BLaER1 treated with 17β-estradiol and CSF1 and Interleukin-3, amounts not matched to agents 10 nM and 100 nM (cell line): ENCODE measurements at regions not wholly inside any gene's neighbourhood (a gene's known extent, or its start where the extent isn't known, plus 50 kb on each side); places are given as distances from the start of the nearest gene placed in this dataset.

Source experiments
- H3K27ac ChIP-seq, 11 experiments: shearing (Covaris generic); formaldehyde crosslinking; 2 replicates each; pipeline ENCODE4 v1.8.1; 2022
- H3K27me3 ChIP-seq, 11 experiments: shearing (Covaris generic); formaldehyde crosslinking; 2 replicates each; pipeline ENCODE4 v1.8.1; 2022
- H3K36me3 ChIP-seq, 11 experiments: shearing (Covaris generic); formaldehyde crosslinking; 2 replicates each; pipeline ENCODE4 v1.8.1; 2022
- H3K4me1 ChIP-seq, 10 experiments: shearing (Covaris generic); formaldehyde crosslinking; 2 replicates each; pipeline ENCODE4 v1.8.1; 2022
- H3K4me2 ChIP-seq, 11 experiments: shearing (Covaris generic); formaldehyde crosslinking; 2 replicates each; pipeline ENCODE4 v1.8.1; 2022
- H3K4me3 ChIP-seq, 10 experiments: shearing (Covaris generic); formaldehyde crosslinking; 2 replicates each; pipeline ENCODE4 v1.8.1; 2022
- H3K9ac ChIP-seq, 11 experiments: shearing (Covaris generic); formaldehyde crosslinking; 2 replicates each; pipeline ENCODE4 v1.8.1; 2022
- H3K9me3 ChIP-seq, 11 experiments: shearing (Covaris generic); formaldehyde crosslinking; replicated peaks in 1 of 11; 2 replicates each; pipeline ENCODE4 v1.8.1; 2022
- H4K20me1 ChIP-seq, 11 experiments: shearing (Covaris generic); formaldehyde crosslinking; 2 replicates each; pipeline ENCODE4 v1.8.1; 2022
- Cebpa-rat ChIP-seq, 11 experiments: shearing (Covaris generic); IDR thresholded peaks; 2 replicates each; pipeline ENCODE4 v1.8.1; 2022

GRCh38 chr5:125372694-125373631, 626.5 kb upstream of the ZNF608 start:
- Histone ChIP-seq H3K9me3 (peaks cover 0 to 12% (median 3%) of the 10 kb centered on the region in 11 experiments; a peak in 10 of 22 replicates), H3K27me3 (no peaks in the 10 kb centered on the region), H3K9ac (no peak overlapping the region), H3K27ac (no peak overlapping the region), H3K4me2 (no peak overlapping the region), H3K4me3 (no peak overlapping the region), H3K4me1 (peaks cover 0 to 15% (median 8%) of the 10 kb centered on the region in 10 experiments; a peak in 12 of 20 replicates), H4K20me1 (no peaks in the 10 kb centered on the region), H3K36me3 (no peaks in the 10 kb centered on the region)
- TF ChIP-seq Cebpa-rat (IDR thresholded peaks at IDR 0.05): no peak

GRCh38 chr5:125375143-125375542, 628.7 kb upstream of the ZNF608 start:
- Histone ChIP-seq H3K27me3 (no peaks in the 10 kb centered on the region), H3K4me3 (no peak overlapping the region), H3K4me2 (no peak overlapping the region), H3K9me3 (no peaks in the 10 kb centered on the region), H4K20me1 (no peaks in the 10 kb centered on the region), H3K27ac (no peak overlapping the region), H3K36me3 (no peaks in the 10 kb centered on the region), H3K4me1 (peaks cover 0 to 15% (median 8%) of the 10 kb centered on the region in 10 experiments; a peak in 12 of 20 replicates), H3K9ac (no peak overlapping the region)
- no peak for TF ChIP-seq Cebpa-rat (IDR thresholded peaks at IDR 0.05)

GRCh38 chr5:125376059-125376641, 629.7 kb upstream of the ZNF608 start:
- H3K9ac ChIP-seq: no peak overlapping the region

GRCh38 chr5:125377141-125377540, 630.7 kb upstream of the ZNF608 start:
- H3K27ac ChIP-seq: no peak overlapping the region
- H3K36me3 ChIP-seq: no peaks in the 10 kb centered on the region
- H3K4me3 ChIP-seq: no peak overlapping the region
- H3K9me3 ChIP-seq: no peaks in the 10 kb centered on the region
- H3K4me2 ChIP-seq: no peak overlapping the region
- TF ChIP-seq Cebpa-rat (IDR thresholded peaks at IDR 0.05): no peak
- H3K9ac ChIP-seq: no peak overlapping the region
- H3K4me1 ChIP-seq: no peaks in the 10 kb centered on the region
- H4K20me1 ChIP-seq: no peaks in the 10 kb centered on the region
- no peaks in the 10 kb centered on the region for H3K27me3 ChIP-seq

More at GRCh38 chr5:125376059-125376641, 629.7 kb upstream of the ZNF608 start:
- Histone ChIP-seq H3K27me3 (no peaks in the 10 kb centered on the region), H3K9me3 (no peaks in the 10 kb centered on the region), H3K4me1 (peaks cover 0 to 5% (median under 1%) of the 10 kb centered on the region in 10 experiments; a peak in 9 of 20 replicates), H4K20me1 (no peaks in the 10 kb centered on the region), H3K4me2 (no peak overlapping the region), H3K4me3 (no peak overlapping the region), H3K27ac (no peak overlapping the region), H3K36me3 (no peaks in the 10 kb centered on the region)
- no peak for TF ChIP-seq Cebpa-rat (IDR thresholded peaks at IDR 0.05)

- Histone ChIP-seq H3K4me2 (no peak overlapping the region), H3K4me1 (no peaks in the 10 kb centered on the region), H4K20me1 (no peaks in the 10 kb centered on the region), H3K27ac (no peak overlapping the region), H3K27me3 (no peaks in the 10 kb centered on the region), H3K4me3 (no peak overlapping the region), H3K9me3 (no peaks in the 10 kb centered on the region), H3K9ac (no peak overlapping the region), H3K36me3 (no peaks in the 10 kb centered on the region)
- no peak for TF ChIP-seq Cebpa-rat (IDR thresholded peaks at IDR 0.05)
Measured at GRCh38 chr5:125381290-125381689, 634.9 kb upstream of the ZNF608 start.

GRCh38 chr5:125384071-125384470, 637.6 kb upstream of the ZNF608 start:
- no peak for TF ChIP-seq Cebpa-rat (IDR thresholded peaks at IDR 0.05)
- Histone ChIP-seq H3K4me3 (no peak overlapping the region), H3K9me3 (no peaks in the 10 kb centered on the region), H3K27ac (no peak overlapping the region), H3K36me3 (no peaks in the 10 kb centered on the region), H3K4me2 (no peak overlapping the region), H4K20me1 (no peaks in the 10 kb centered on the region), H3K9ac (no peak overlapping the region), H3K4me1 (no peaks in the 10 kb centered on the region), H3K27me3 (no peaks in the 10 kb centered on the region)

- H3K9ac ChIP-seq: no peak overlapping the region
- H3K27ac ChIP-seq: no peak overlapping the region
- no peaks in the 10 kb centered on the region for H4K20me1 ChIP-seq
- H3K4me1 ChIP-seq: no peaks in the 10 kb centered on the region
- no peaks in the 10 kb centered on the region for H3K36me3 ChIP-seq
- no peak overlapping the region for H3K4me2 ChIP-seq
- H3K9me3 ChIP-seq: no peaks in the 10 kb centered on the region
- H3K27me3 ChIP-seq: no peaks in the 10 kb centered on the region
- H3K4me3 ChIP-seq: no peak overlapping the region
- no peak for TF ChIP-seq Cebpa-rat (IDR thresholded peaks at IDR 0.05)
Measured at GRCh38 chr5:125390326-125390725, 643.9 kb upstream of the ZNF608 start.

- no peak overlapping the region for H3K4me2 ChIP-seq
- peaks cover 0 to 7% (median 0%) of the 10 kb centered on the region in 11 experiments; a peak in 4 of 22 replicates for H3K9me3 ChIP-seq
- H3K4me1 ChIP-seq: no peaks in the 10 kb centered on the region
- no peaks in the 10 kb centered on the region for H3K27me3 ChIP-seq
- H4K20me1 ChIP-seq: no peaks in the 10 kb centered on the region
- no peaks in the 10 kb centered on the region for H3K36me3 ChIP-seq
- H3K27ac ChIP-seq: no peak overlapping the region
- H3K9ac ChIP-seq: no peak overlapping the region
- TF ChIP-seq Cebpa-rat (IDR thresholded peaks at IDR 0.05): no peak
- no peak overlapping the region for H3K4me3 ChIP-seq
Measured at GRCh38 chr5:125393221-125393815, 646.9 kb upstream of the ZNF608 start.

- Histone ChIP-seq H3K4me1 (no peaks in the 10 kb centered on the region), H3K9me3 (peaks cover 0 to 7% (median 0%) of the 10 kb centered on the region in 11 experiments; a peak in 4 of 22 replicates), H3K36me3 (no peaks in the 10 kb centered on the region), H3K27ac (no peak overlapping the region), H4K20me1 (no peaks in the 10 kb centered on the region), H3K9ac (no peak overlapping the region), H3K4me2 (no peak overlapping the region), H3K4me3 (no peak overlapping the region), H3K27me3 (no peaks in the 10 kb centered on the region)
- TF ChIP-seq Cebpa-rat (IDR thresholded peaks at IDR 0.05): no peak
Measured at GRCh38 chr5:125394661-125395280, 648.3 kb upstream of the ZNF608 start.
